ENCODE measurements at regions not wholly inside any gene's neighbourhood (a gene's known extent, or its start where the extent isn't known, plus 50 kb on each side); places are given as distances from the start of the nearest gene placed in this dataset.

- no peak for TF ChIP-seq CTCF (IDR thresholded peaks at IDR 0.05; ENCODE audit: poor library complexity)
- no peak for TF ChIP-seq EZH2phosphoT487 (IDR thresholded peaks at IDR 0.05; ENCODE audit: low read depth, severe bottlenecking, unreplicated experiment)
- TF ChIP-seq EZH2 (IDR thresholded peaks at IDR 0.05; ENCODE audit: borderline replicate concordance): no peak
Observed at GRCh38 chr3:44032487-44032886, 209.2 kb upstream of the TOPAZ1 start.

All from hepatocyte (in vitro differentiated cells).